ENCODE measurements at regions not wholly inside any gene's neighbourhood (a gene's known extent, or its start where the extent isn't known, plus 50 kb on each side); places are given as distances from the start of the nearest gene placed in this dataset.

- no peak for FAIRE-seq
- no peak for DNase-seq (ENCODE audit: low spot score in 2 of 2)
Observed at GRCh38 chr1:30039354-30040080, 683.9 kb downstream of the MATN1 start.

- DNase-seq (ENCODE audit: low spot score in 2 of 2): no peak
- no peak for FAIRE-seq
Observed at GRCh38 chr1:30038134-30039025, 685.0 kb downstream of the MATN1 start.

GRCh38 chr1:30037251-30038118, 685.9 kb downstream of the MATN1 start:
- FAIRE-seq (no peak), DNase-seq (ENCODE audit: low spot score in 2 of 2) (no peak)

- FAIRE-seq (no peak), DNase-seq (ENCODE audit: low spot score in 2 of 2) (no peak)
Observed at GRCh38 chr1:30036666-30037065, 686.7 kb downstream of the MATN1 start.

GRCh38 chr1:30036229-30036547, 687.2 kb downstream of the MATN1 start:
- FAIRE-seq (no peak), DNase-seq (ENCODE audit: low spot score in 2 of 2) (no peak)

GRCh38 chr1:30035522-30036228, 687.7 kb downstream of the MATN1 start:
- DNase-seq (ENCODE audit: low spot score in 2 of 2): no peak
- no peak for FAIRE-seq

- peak in 1 of 2 donors; percentile 50 for DNase-seq (ENCODE audit: low spot score in 2 of 2)
- FAIRE-seq: no peak
Observed at GRCh38 chr1:30034627-30035521, 688.5 kb downstream of the MATN1 start.

GRCh38 chr1:30034105-30034626, 689.2 kb downstream of the MATN1 start:
- FAIRE-seq: no peak

GRCh38 chr1:30033256-30034104, 689.9 kb downstream of the MATN1 start:
- FAIRE-seq: no peak

More at GRCh38 chr1:30034105-30034626, 689.2 kb downstream of the MATN1 start:
- DNase-seq (ENCODE audit: low spot score in 2 of 2): no peak

GRCh38 chr1:30032302-30032701, 691.1 kb downstream of the MATN1 start:
- no peak for FAIRE-seq
- DNase-seq (ENCODE audit: low spot score in 2 of 2): no peak

More at GRCh38 chr1:30033256-30034104, 689.9 kb downstream of the MATN1 start:
- no peak for DNase-seq (ENCODE audit: low spot score in 2 of 2)

GRCh38 chr1:30029677-30030076, 693.7 kb downstream of the MATN1 start:
- FAIRE-seq: no peak

GRCh38 chr1:30028939-30029338, 694.4 kb downstream of the MATN1 start:
- DNase-seq (ENCODE audit: low spot score in 2 of 2) (no peak), FAIRE-seq (no peak)

More at GRCh38 chr1:30029677-30030076, 693.7 kb downstream of the MATN1 start:
- DNase-seq (ENCODE audit: low spot score in 2 of 2): no peak

- FAIRE-seq: no peak
- DNase-seq (ENCODE audit: low spot score in 2 of 2): no peak
Observed at GRCh38 chr1:30028283-30028682, 695.1 kb downstream of the MATN1 start.

GRCh38 chr1:30027247-30027646, 696.1 kb downstream of the MATN1 start:
- DNase-seq (ENCODE audit: low spot score in 2 of 2): no peak
- FAIRE-seq: no peak

GRCh38 chr1:30024411-30025195, 698.8 kb downstream of the MATN1 start:
- FAIRE-seq: no peak
- no peak for DNase-seq (ENCODE audit: low spot score in 2 of 2)

- DNase-seq (ENCODE audit: low spot score in 2 of 2) (no peak), FAIRE-seq (no peak)
Observed at GRCh38 chr1:30023339-30024022, 699.9 kb downstream of the MATN1 start.

- DNase-seq (ENCODE audit: low spot score in 2 of 2) (no peak), FAIRE-seq (no peak)
Observed at GRCh38 chr1:30014031-30014430, 709.4 kb downstream of the MATN1 start.

All from frontal cortex (tissue), 3 donors.